ENCODE measurements at regions not wholly inside any gene's neighbourhood (a gene's known extent, or its start where the extent isn't known, plus 50 kb on each side); places are given as distances from the start of the nearest gene placed in this dataset.
A peak's percentile ranks its signal among the peaks of the same experiment; 100 is the strongest.

DNA sequence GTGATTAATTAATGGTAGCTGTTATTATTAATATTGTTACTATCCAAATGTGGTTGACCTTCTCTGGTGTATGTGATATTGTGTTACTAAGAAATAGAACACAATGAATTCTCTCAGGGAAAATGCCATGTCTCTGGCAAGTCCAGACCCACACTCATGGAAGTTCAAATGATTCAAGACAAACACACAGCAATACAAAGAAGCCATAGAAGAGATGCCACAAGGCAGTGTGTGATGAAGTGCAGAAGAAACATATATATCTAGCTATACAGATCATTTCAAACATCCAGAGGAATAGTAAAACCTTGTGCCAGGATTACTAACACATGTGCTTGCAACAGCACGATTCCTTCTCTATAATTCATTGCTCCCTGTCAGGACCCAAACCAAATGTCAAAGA lies 93.1 kb upstream of the SOD3 start:
- intact Hi-C loops (cut with DNase I): no loop called here

DNA sequence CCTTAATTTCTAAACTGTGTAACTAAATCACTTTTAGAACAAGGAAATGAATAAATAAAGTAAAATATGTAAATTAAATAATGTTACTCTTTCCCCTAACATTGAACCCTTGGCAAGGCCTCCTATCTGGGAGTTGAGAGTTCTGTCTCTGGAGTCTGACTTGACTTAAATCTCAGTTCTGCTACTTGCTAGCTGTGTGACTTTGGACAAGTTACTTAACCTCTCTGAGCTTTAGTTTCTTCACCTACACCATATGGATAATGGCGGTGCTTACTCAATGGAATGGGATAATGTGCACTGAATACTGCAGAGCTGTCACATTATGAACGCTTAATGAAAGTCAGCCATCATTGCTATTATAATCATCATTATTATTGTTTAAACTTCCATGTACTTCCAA lies 92.1 kb upstream of the SOD3 start:
- no peak for DNase-seq (ENCODE audit: low spot score)
- no peak for ATAC-seq
- intact Hi-C loops (cut with DNase I): no loop called here

More for the DNA sequence above, 93.1 kb upstream of the SOD3 start:
- DNase-seq (ENCODE audit: low spot score): no peak
- peak; percentile 18 for ATAC-seq

- DNase-seq (ENCODE audit: low spot score) (no peak), ATAC-seq (peak; percentile 39)
- intact Hi-C loops (cut with DNase I): no loop called here
Observed at GRCh38 chr4:24704149-24704548, 91.2 kb upstream of the SOD3 start.

DNA sequence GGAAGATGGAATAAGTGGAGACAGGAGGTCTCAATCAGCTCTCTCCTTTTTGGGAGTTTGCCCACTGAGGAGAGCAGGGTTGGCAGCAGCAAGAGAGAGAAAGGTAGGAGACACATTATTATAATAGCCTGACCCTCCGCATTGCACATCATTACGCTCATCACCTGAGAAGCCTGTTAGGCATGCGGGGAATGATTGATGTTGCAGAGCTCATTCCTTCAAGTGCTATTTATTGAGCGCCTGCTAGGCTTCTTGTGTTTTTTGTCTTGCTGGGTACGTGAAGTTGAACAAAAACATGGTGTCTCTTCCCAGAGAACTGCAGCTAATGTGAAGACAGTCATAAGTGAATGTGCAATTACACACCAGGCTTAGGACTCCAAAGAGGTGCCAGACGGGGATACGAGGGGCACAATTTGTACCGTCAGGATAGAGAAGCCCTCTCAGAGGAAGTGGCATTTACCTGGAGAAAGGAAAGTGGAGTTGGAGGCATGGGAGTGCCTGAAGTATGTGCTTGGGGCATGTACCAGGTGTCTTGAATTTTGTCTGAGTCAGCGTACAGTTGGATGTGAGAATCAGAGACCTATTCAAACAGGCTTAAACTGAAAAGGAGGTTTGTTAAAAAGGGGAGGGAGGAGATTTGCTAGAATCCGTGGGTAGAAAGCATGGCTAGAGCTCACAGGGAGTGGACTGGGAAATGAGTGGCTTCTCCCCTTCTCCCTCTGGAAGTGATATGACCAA lies 90.2 kb upstream of the SOD3 start:
- DNase-seq (ENCODE audit: low spot score): no peak
- intact Hi-C loops (cut with DNase I): no loop called here
- no peak for ATAC-seq

DNA sequence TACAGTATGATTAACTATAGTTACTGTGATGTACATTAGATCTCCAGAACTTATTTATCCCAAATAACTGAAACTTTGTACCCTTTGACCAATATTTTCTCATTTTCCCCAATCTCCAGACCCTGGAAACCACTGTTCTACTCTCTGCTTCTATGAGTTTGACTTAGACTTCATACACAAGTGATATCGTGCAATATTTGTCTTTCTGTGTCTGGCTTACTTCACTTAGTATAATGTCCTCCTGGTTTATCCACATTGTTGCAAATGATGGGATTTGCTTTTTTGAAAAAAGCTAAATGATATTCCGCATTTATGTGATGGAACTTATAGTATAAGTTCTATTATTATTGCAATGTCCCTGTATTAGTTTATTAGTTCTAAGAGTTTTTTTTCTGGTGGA lies 81.8 kb upstream of the SOD3 start:
- DNase-seq (ENCODE audit: low spot score): no peak
- ATAC-seq: no peak
- intact Hi-C loops (cut with DNase I): no loop called here

DNA sequence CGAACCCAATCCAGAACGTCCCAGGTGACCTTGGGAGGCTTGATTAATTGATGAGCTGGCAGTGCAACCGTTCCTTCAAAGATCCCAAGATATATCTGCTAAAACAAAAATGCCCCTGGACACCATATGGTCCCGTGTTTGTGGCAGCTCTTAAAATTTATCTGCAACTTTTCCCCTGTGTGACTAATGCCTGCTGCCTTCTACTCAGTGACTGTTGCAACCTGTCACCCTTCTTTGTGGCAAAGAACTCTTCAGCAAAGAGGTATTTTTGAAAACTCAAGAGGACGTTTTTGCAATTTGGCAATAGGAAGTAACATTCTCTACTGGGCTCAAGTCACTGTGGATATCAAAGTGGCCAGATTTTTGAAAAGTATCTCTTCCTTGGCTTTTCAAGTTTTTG lies 75.8 kb upstream of the SOD3 start:
- DNase-seq (ENCODE audit: low spot score) (no peak), ATAC-seq (no peak)
- intact Hi-C loops (cut with DNase I): no loop called here

GRCh38 chr4:24720436-24720835 lies 74.9 kb upstream of the SOD3 start:
- DNase-seq (ENCODE audit: low spot score): no peak
- intact Hi-C loops (cut with DNase I): no loop called here
- no peak for ATAC-seq

DNA sequence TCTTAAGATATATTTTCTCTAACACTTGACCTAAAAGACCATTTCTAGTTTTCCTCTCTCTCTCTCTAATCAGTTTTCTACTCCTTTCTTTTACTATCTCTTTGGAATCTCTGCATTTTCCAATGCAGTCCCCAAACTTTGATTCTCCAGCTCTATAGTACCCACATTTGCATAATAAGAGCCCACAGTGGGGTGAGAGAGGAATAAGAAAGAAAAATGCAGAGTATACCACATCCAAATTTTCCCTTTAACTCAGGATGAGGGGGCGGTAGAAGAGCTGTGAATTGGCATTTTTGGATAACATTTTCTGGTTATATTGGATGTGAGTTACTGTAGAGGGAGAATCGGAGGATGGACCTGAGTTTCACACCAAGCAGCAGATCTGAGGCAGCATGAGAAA lies 74.4 kb upstream of the SOD3 start:
- DNase-seq (ENCODE audit: low spot score) (no peak), ATAC-seq (no peak)
- intact Hi-C loops (cut with DNase I): no loop called here

DNA sequence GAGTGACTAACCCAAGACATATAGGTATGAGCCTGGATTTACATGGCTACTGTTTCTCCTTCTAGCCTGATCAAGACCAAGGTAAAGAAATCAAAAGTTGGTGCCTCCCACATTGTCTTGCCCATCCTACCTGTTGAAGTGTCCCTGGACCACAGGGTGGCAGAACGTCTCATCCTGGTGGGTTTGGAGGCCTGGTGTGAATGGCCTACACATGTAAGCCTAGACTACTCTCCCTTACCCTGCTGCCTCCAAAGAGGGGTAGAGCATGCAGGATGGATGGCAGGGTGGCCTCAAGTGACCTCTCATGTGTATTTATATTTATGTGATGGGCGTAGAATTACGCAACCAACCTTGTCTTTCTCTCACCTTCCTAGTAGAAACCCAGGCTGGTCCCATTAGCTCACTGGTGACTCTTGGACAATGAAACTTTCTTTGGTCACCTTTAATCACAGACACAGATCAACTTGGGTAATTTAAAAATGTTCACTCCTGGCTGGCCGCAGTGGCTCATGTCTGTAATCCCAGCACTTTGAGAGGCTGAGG lies 73.3 kb upstream of the SOD3 start:
- intact Hi-C loops (cut with DNase I): no loop called here
- ATAC-seq (no peak), DNase-seq (ENCODE audit: low spot score) (no peak)

DNA sequence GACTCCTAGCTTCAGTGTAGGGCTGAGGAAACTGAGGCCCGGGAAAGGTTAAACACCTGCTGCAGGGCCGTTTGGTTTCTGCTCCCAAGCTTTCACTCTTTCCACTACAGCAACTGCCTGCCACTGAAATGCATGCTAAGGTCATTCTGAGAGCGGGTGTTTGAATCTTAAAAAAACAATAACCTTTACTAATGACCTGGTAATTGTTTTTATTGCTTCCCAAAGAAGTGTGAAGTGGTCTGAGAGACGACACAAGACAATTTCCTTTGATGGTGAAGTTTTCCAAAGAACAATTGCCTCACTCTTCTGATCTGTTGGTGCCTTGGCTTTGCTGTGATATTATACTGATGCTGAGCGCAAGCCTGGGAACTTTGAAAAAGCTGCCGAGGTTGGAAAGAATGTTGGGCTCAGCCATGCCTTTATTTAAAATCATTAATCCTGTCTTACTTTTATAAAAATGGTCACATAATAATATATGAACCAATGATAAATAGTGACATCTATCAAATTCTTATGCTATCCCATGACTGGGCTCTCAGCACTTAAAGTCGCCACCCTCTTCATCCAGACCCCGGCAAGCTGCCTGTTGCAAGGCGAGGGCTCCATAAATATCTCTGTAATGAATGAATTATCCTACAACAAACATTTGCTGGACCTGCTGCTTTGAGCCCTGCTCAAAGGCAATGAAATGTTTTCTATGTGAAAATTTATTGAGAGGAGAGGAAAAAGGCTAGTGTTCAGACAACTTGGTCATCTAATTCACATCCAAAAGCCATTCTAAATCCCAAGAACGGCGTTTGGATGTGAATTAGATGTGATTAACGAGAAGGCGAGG lies 67.8 kb upstream of the SOD3 start:
- intact Hi-C loops (cut with DNase I): no loop called here
- DNase-seq (ENCODE audit: low spot score) (no peak), ATAC-seq (no peak)

DNA sequence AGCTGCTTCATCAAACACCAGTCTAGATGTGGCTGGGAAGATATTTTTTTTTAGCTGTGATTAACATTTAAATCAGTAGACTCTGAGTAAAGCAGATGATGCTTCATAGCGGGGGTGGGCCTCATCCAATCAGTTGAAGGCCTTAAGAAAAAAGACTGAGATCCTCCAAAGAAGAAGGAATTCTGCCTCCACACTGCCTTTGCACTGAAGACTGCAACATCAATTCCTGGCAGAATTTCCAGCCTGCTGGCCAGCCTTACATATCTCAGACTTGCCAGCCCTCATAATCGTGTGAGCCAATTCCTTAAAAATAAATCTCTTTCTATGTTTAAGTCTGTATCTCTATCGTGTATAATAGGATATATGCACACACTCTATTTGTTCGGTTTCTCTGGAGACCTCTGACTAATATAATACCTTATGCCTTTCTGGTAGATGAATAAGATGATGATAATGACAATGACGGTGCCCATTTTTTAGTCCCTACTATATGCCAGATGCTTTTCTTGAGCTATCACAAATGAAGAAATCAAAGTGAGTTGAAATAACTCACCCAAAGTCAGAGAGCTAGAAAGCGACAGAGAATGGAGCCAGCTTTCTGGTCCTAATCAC lies 66.1 kb upstream of the SOD3 start:
- intact Hi-C loops (cut with DNase I): no loop called here
- DNase-seq (ENCODE audit: low spot score) (no peak), ATAC-seq (no peak)

- DNase-seq (ENCODE audit: low spot score): peak; percentile 66
Observed at GRCh38 chr4:24730256-24731001, 64.9 kb upstream of the SOD3 start.

DNA sequence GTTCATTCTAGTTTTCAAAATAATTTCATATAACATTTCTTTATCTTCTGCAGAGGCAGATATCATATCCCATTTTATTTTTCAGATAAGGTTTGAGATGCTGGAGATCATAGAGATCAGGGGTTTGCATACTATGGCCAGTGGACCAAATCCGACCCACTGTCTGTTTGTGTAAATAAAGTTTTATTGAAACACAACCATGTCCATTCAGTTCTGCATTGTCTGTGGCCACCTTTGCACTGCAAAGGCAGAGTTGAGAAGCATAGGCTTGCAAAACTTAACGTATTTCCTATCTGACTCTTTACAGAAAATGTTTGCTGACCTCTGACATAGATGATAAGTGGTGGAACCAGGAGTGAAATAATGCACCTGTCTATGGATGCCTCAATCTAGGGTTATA lies 63.9 kb upstream of the SOD3 start:
- intact Hi-C loops (cut with DNase I): no loop called here
- ATAC-seq (no peak), DNase-seq (ENCODE audit: low spot score) (no peak)

More at GRCh38 chr4:24730256-24731001, 64.9 kb upstream of the SOD3 start:
- intact Hi-C loops (cut with DNase I): no loop called here
- peak; percentile 88 for ATAC-seq

- DNase-seq (ENCODE audit: low spot score) (no peak), ATAC-seq (peak; percentile 17)
- intact Hi-C loops (cut with DNase I): no loop called here
Observed at GRCh38 chr4:24734511-24734910, 60.9 kb upstream of the SOD3 start.

DNA sequence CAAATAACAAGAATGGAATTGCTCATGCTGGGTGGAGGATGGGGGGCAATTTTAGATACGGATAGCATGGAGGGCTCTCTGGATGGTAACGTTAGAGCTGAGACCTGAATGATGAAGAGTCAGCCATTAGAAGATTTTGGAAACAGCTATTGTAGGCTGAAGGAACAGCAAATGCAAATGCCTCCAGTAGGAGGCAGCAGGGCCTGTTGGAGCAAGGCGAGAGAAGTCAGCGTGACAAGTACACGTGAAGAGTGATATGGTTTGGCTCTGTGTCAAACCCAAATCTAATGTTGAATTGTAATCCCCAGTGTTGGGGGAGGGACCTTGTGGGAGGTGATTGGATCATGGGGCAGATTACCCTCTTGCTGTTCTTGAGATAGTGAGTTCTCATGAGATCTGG lies 59.3 kb upstream of the SOD3 start:
- no peak for ATAC-seq
- intact Hi-C loops (cut with DNase I): no loop called here
- DNase-seq (ENCODE audit: low spot score): no peak

- intact Hi-C loops (cut with DNase I): no loop called here
- no peak for ATAC-seq
- DNase-seq (ENCODE audit: low spot score): no peak
Observed at GRCh38 chr4:24741910-24742309, 53.5 kb upstream of the SOD3 start.

DNA sequence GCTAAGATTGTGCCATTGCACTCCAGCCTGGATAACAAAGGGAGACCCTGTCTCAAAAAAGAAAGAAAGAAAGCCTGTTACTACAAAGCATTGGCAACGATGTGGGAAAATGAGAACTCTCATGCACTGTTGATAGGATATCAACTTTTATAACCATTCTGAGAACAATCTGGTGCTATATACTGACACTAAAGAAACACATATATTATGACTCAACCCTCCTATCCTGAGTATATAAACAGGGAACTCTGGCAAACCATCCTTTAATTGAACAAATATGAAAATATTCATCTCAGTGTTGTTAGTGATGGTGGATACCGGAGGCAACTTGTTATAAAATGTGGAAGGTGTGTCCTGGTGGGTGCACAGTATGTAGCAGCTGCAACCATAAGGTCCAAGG lies 53.0 kb upstream of the SOD3 start:
- DNase-seq (ENCODE audit: low spot score): no peak
- intact Hi-C loops (cut with DNase I): no loop called here
- no peak for ATAC-seq

DNA sequence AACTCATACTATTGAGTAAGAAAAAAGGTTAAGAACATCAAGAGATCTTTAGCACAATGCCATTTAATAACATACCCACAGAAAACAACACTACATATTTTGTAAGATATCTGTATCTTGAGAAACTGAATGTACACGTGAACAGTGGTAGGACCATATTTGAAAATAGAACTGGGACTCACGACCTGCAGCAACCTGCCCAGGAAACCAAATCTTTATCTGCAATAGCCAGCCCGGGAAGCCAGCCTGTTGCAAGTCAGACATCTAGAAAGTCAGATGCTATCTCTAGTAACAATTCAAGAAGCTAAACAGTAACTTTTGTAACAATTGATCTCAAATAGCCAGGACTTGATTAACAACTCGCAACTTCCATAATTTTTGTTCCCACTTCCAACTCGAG lies 52.6 kb upstream of the SOD3 start:
- ATAC-seq (no peak), DNase-seq (ENCODE audit: low spot score) (no peak)
- intact Hi-C loops (cut with DNase I): no loop called here

DNA sequence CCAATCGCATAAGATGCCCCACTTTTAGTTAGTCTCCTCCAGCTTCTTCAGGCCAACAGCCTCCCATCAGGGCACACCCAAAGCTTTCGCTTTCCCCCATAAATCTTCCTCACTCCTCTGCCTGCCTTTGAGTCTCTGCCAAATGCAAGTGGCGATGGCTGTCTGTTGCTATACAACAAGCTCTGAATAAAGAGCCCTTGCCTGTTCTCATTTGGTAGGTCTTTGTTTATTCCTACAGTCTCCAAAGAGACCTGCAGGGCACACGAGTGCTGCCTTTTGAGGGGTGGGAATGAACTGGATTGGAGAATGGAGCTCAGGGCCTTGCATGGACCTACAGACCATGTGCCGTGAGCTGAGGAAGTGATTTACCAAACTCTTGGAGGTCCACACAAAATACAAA lies 52.2 kb upstream of the SOD3 start:
- ATAC-seq (no peak), DNase-seq (ENCODE audit: low spot score) (no peak)
- intact Hi-C loops (cut with DNase I): no loop called here

Data from sciatic nerve (tissue), 2 donors.